ENCODE measurements at regions not wholly inside any gene's neighbourhood (a gene's known extent, or its start where the extent isn't known, plus 50 kb on each side); places are given as distances from the start of the nearest gene placed in this dataset.
"Not testable (repeated sequence)": the region's sequence is repeated elsewhere in the genome, so short reads cannot be mapped to it uniquely, and the experiment has no call there.

GRCh38 chr9:103225702-103226646 lies 230.8 kb downstream of the CYLC2 start:
- Mint-ChIP-seq H3K36me3 (ENCODE audit: low read depth) (no peaks in the 10 kb centered on the region), H3K4me3 (no peak overlapping the region), H3K27ac (no peak overlapping the region), H3K4me1 (ENCODE audit: low read depth) (no peaks in the 10 kb centered on the region), H3K9me3 (peaks cover 2% of the 10 kb centered on the region), H3K27me3 (no peaks in the 10 kb centered on the region)
- ChIA-PET POLR2A (no interaction called here), CTCF (no interaction called here)
- ATAC-seq (no peak), DNase-seq (no peak)
- TF ChIP-seq CTCF (IDR thresholded peaks at IDR 0.05) = no peak
- intact Hi-C loops (cut with micrococcal nuclease) = no loop called here

- ChIA-PET POLR2A (no interaction called here), CTCF (no interaction called here)
- intact Hi-C loops (cut with micrococcal nuclease) = no loop called here
- Mint-ChIP-seq H3K4me1 (ENCODE audit: low read depth) (no peaks in the 10 kb centered on the region), H3K27ac (no peak overlapping the region), H3K27me3 (no peaks in the 10 kb centered on the region), H3K4me3 (no peak overlapping the region), H3K9me3 (peaks cover 2% of the 10 kb centered on the region), H3K36me3 (ENCODE audit: low read depth) (no peaks in the 10 kb centered on the region)
- ATAC-seq (no peak), DNase-seq (no peak)
- TF ChIP-seq CTCF (IDR thresholded peaks at IDR 0.05) = no peak
Measured at GRCh38 chr9:103226647-103227013, 231.5 kb downstream of the CYLC2 start.

GRCh38 chr9:103237571-103238109 lies 242.5 kb downstream of the CYLC2 start:
- ATAC-seq; intact Hi-C loops (cut with micrococcal nuclease); H3K4me1 Mint-ChIP-seq (ENCODE audit: low read depth); H3K27ac Mint-ChIP-seq; H3K9me3 Mint-ChIP-seq; H3K36me3 Mint-ChIP-seq (ENCODE audit: low read depth); H3K4me3 Mint-ChIP-seq; H3K27me3 Mint-ChIP-seq; POLR2A ChIA-PET; DNase-seq; CTCF ChIA-PET: not testable (repeated sequence)

DNA sequence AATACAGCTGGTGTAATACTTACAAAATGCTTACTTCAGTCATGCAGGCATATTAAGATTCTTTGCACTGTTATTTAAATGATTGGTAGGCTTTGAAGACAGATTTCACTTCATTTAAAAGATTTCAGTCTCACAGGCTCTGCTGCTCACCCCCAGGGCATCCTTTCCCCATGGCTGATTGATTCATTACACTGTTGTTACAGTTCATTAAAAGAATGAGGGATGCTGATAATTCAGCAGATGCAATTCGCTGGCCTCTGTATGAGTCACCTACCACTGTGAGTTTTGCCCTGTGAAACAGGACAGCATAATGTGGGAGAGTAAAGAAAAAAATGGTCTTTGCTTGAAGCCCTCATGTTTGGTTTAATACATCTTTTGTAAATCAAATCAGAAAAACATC lies 246.9 kb downstream of the CYLC2 start:
- intact Hi-C loops (cut with micrococcal nuclease) = no loop called here
- TF ChIP-seq CTCF (IDR thresholded peaks at IDR 0.05) = no peak
- no peaks in the 10 kb centered on the region for H3K36me3 Mint-ChIP-seq (ENCODE audit: low read depth)
- DNase-seq (no peak), ATAC-seq (no peak)
- H3K27me3 Mint-ChIP-seq = no peaks in the 10 kb centered on the region
- ChIA-PET POLR2A (no interaction called here), CTCF (no interaction called here)
- H3K4me3 Mint-ChIP-seq = no peak overlapping the region
- H3K4me1 Mint-ChIP-seq (ENCODE audit: low read depth) = no peaks in the 10 kb centered on the region
- H3K9me3 Mint-ChIP-seq = peaks cover 2% of the 10 kb centered on the region
- H3K27ac Mint-ChIP-seq = no peak overlapping the region

DNA sequence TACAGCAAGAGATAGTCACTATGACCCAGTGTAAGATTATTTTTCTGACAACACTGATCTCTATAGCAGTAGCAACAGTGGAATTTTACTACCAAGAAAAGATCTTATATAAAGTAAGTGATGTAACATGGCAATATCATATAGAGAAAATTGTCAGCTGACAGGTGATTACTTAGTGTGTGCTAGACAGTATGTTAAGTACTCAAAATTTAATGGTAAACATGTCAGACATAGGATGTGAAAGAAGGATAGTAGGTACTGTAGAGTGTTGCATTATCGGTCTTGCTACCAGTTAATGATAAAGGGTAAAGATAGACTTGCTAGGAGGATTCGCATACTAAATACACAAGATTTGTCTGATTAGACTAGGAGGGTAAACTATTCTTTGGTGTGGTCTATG lies 247.4 kb downstream of the CYLC2 start:
- intact Hi-C loops (cut with micrococcal nuclease) = no loop called here
- H3K4me3 Mint-ChIP-seq = no peak overlapping the region
- H3K4me1 Mint-ChIP-seq (ENCODE audit: low read depth) = no peaks in the 10 kb centered on the region
- no peaks in the 10 kb centered on the region for H3K36me3 Mint-ChIP-seq (ENCODE audit: low read depth)
- no peaks in the 10 kb centered on the region for H3K9me3 Mint-ChIP-seq
- no peak for TF ChIP-seq CTCF (IDR thresholded peaks at IDR 0.05)
- ChIA-PET CTCF (no interaction called here), POLR2A (no interaction called here)
- H3K27me3 Mint-ChIP-seq = no peaks in the 10 kb centered on the region
- DNase-seq = no peak
- H3K27ac Mint-ChIP-seq = no peak overlapping the region
- ATAC-seq = no peak
